ENCODE measurements at regions not wholly inside any gene's neighbourhood (a gene's known extent, or its start where the extent isn't known, plus 50 kb on each side); places are given as distances from the start of the nearest gene placed in this dataset.

- Histone ChIP-seq H4K8ac (ENCODE audit: low read depth, low read length) (no peak overlapping the region), H3K27ac (ENCODE audit: low read depth, low read length) (no peak overlapping the region), H3K36me3 (ENCODE audit: control insufficient read depth in 1 of 2, insufficient read depth in 2 of 2, low read length in 2 of 2) (no peaks in the 10 kb centered on the region), H2BK12ac (ENCODE audit: low read length) (no peak overlapping the region), H3K9me3 (ENCODE audit: insufficient read depth, low read depth, low read length) (no peaks in the 10 kb centered on the region), H3K79me2 (ENCODE audit: control insufficient read depth, insufficient read depth, low read length, poor library complexity) (no peaks in the 10 kb centered on the region), H2AFZ (ENCODE audit: insufficient read depth, low read length, poor library complexity) (no peak overlapping the region), H2BK5ac (ENCODE audit: low read depth, low read length, poor library complexity) (no peak overlapping the region), H3K23ac (ENCODE audit: low read length) (no peak overlapping the region), H3K4me3 (ENCODE audit: low read depth, low read length) (no peak overlapping the region), H2BK120ac (ENCODE audit: insufficient read depth, low read length, poor library complexity) (no peak overlapping the region), H3K9ac (ENCODE audit: low read length) (no peak overlapping the region), H4K12ac (ENCODE audit: low read depth, low read length) (no peak overlapping the region), H4K91ac (ENCODE audit: low read depth, low read length) (no peak overlapping the region), H3K27me3 (ENCODE audit: insufficient read depth, low read length) (no peaks in the 10 kb centered on the region), H2AK5ac (ENCODE audit: low read length) (no peak overlapping the region), H3K18ac (ENCODE audit: low read length) (no peak overlapping the region), H3K14ac (ENCODE audit: low read length) (no peak overlapping the region), H3K4me2 (ENCODE audit: low read length) (no peak overlapping the region), H3K79me1 (ENCODE audit: low read length) (no peaks in the 10 kb centered on the region), H3K4ac (ENCODE audit: low read depth, low read length) (no peak overlapping the region), H3K4me1 (ENCODE audit: control insufficient read depth in 1 of 2, insufficient read depth in 2 of 2, low read length in 2 of 2) (peaks cover 0 to 6% of the 10 kb centered on the region in 2 experiments)
- DNase-seq, result no peak
- no CpG with 5 or more reads among the region's 1 CpG for WGBS (ENCODE audit: extremely low coverage, insufficient coverage, insufficient read length)
These were observed 117.7 kb upstream of the IVNS1ABP start for GRCh38 chr1:185434721-185435120.

DNA sequence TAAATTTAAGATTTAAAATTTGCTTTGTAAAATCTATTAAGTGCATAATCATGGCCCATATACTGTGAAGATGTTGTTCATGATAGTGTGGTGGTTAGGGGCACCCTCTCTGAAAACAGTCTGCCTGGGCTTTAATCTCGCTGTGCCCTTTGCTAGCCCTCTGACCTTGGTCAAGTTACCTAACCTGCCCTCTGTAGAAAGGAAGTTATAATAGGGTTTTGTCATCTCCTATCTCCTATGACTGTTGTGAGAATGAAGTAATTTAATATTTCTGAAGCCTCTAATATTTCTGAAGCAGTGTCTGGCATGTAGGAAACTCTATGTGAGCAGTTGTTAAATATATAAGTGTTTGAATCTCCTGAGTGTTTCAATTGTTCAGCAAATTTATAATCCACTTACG is 116.6 kb upstream of the IVNS1ABP start:
- H3K18ac ChIP-seq (ENCODE audit: low read length), result no peak overlapping the region

GRCh38 chr1:185432948-185433347 is 115.9 kb upstream of the IVNS1ABP start:
- Histone ChIP-seq H3K4me2 (ENCODE audit: low read length) (no peak overlapping the region), H2BK120ac (ENCODE audit: insufficient read depth, low read length, poor library complexity) (no peak overlapping the region), H3K18ac (ENCODE audit: low read length) (no peak overlapping the region), H3K79me2 (ENCODE audit: control insufficient read depth, insufficient read depth, low read length, poor library complexity) (no peaks in the 10 kb centered on the region), H2BK5ac (ENCODE audit: low read depth, low read length, poor library complexity) (no peak overlapping the region), H3K4me1 (ENCODE audit: control insufficient read depth in 1 of 2, insufficient read depth in 2 of 2, low read length in 2 of 2) (no peaks in the 10 kb centered on the region), H2AFZ (ENCODE audit: insufficient read depth, low read length, poor library complexity) (no peak overlapping the region), H3K27me3 (ENCODE audit: insufficient read depth, low read length) (no peaks in the 10 kb centered on the region), H3K4me3 (ENCODE audit: low read depth, low read length) (no peak overlapping the region), H3K9ac (ENCODE audit: low read length) (no peak overlapping the region), H3K23ac (ENCODE audit: low read length) (no peak overlapping the region), H4K91ac (ENCODE audit: low read depth, low read length) (no peak overlapping the region), H3K27ac (ENCODE audit: low read depth, low read length) (no peak overlapping the region), H3K79me1 (ENCODE audit: low read length) (no peaks in the 10 kb centered on the region), H3K36me3 (ENCODE audit: control insufficient read depth in 1 of 2, insufficient read depth in 2 of 2, low read length in 2 of 2) (no peaks in the 10 kb centered on the region), H2AK5ac (ENCODE audit: low read length) (no peak overlapping the region), H3K9me3 (ENCODE audit: insufficient read depth, low read depth, low read length) (no peaks in the 10 kb centered on the region), H2BK12ac (ENCODE audit: low read length) (no peak overlapping the region), H4K8ac (ENCODE audit: low read depth, low read length) (no peak overlapping the region), H3K4ac (ENCODE audit: low read depth, low read length) (no peak overlapping the region), H3K14ac (ENCODE audit: low read length) (no peak overlapping the region), H4K12ac (ENCODE audit: low read depth, low read length) (no peak overlapping the region)
- WGBS (ENCODE audit: extremely low coverage, insufficient coverage, insufficient read length), result no CpG with 5 or more reads among the region's 2 CpGs
- DNase-seq, result no peak

More for the DNA sequence above, 116.6 kb upstream of the IVNS1ABP start:
- H3K4me2 ChIP-seq (ENCODE audit: low read length), result no peak overlapping the region
- H2BK120ac ChIP-seq (ENCODE audit: insufficient read depth, low read length, poor library complexity), result no peak overlapping the region
- H3K23ac ChIP-seq (ENCODE audit: low read length), result no peak overlapping the region
- no peaks in the 10 kb centered on the region for H3K79me1 ChIP-seq (ENCODE audit: low read length)
- DNase-seq, result no peak
- no peak overlapping the region for H2BK12ac ChIP-seq (ENCODE audit: low read length)
- H3K36me3 ChIP-seq (ENCODE audit: control insufficient read depth in 1 of 2, insufficient read depth in 2 of 2, low read length in 2 of 2), result no peaks in the 10 kb centered on the region
- H3K79me2 ChIP-seq (ENCODE audit: control insufficient read depth, insufficient read depth, low read length, poor library complexity), result no peaks in the 10 kb centered on the region
- no peak overlapping the region for H3K27ac ChIP-seq (ENCODE audit: low read depth, low read length)
- no peak overlapping the region for H3K9ac ChIP-seq (ENCODE audit: low read length)
- no peaks in the 10 kb centered on the region for H3K27me3 ChIP-seq (ENCODE audit: insufficient read depth, low read length)
- H3K4ac ChIP-seq (ENCODE audit: low read depth, low read length), result no peak overlapping the region
- H3K4me3 ChIP-seq (ENCODE audit: low read depth, low read length), result no peak overlapping the region
- no peak overlapping the region for H4K8ac ChIP-seq (ENCODE audit: low read depth, low read length)
- no peaks in the 10 kb centered on the region for H3K9me3 ChIP-seq (ENCODE audit: insufficient read depth, low read depth, low read length)
- no peak overlapping the region for H3K14ac ChIP-seq (ENCODE audit: low read length)
- no peak overlapping the region for H4K91ac ChIP-seq (ENCODE audit: low read depth, low read length)
- H2AFZ ChIP-seq (ENCODE audit: insufficient read depth, low read length, poor library complexity), result no peak overlapping the region
- H4K12ac ChIP-seq (ENCODE audit: low read depth, low read length), result no peak overlapping the region
- H3K4me1 ChIP-seq (ENCODE audit: control insufficient read depth in 1 of 2, insufficient read depth in 2 of 2, low read length in 2 of 2), result no peaks in the 10 kb centered on the region
- no peak overlapping the region for H2BK5ac ChIP-seq (ENCODE audit: low read depth, low read length, poor library complexity)
- no CpG with 5 or more reads among the region's 2 CpGs for WGBS (ENCODE audit: extremely low coverage, insufficient coverage, insufficient read length)
- H2AK5ac ChIP-seq (ENCODE audit: low read length), result no peak overlapping the region

GRCh38 chr1:185431612-185432011 is 114.6 kb upstream of the IVNS1ABP start:
- Histone ChIP-seq H3K36me3 (ENCODE audit: control insufficient read depth in 1 of 2, insufficient read depth in 2 of 2, low read length in 2 of 2) (no peaks in the 10 kb centered on the region), H4K12ac (ENCODE audit: low read depth, low read length) (no peak overlapping the region), H3K27ac (ENCODE audit: low read depth, low read length) (no peak overlapping the region), H3K18ac (ENCODE audit: low read length) (no peak overlapping the region), H3K4ac (ENCODE audit: low read depth, low read length) (no peak overlapping the region), H3K4me2 (ENCODE audit: low read length) (no peak overlapping the region), H3K14ac (ENCODE audit: low read length) (no peak overlapping the region), H3K9me3 (ENCODE audit: insufficient read depth, low read depth, low read length) (no peaks in the 10 kb centered on the region), H3K4me1 (ENCODE audit: control insufficient read depth in 1 of 2, insufficient read depth in 2 of 2, low read length in 2 of 2) (no peaks in the 10 kb centered on the region), H2AFZ (ENCODE audit: insufficient read depth, low read length, poor library complexity) (no peak overlapping the region), H2AK5ac (ENCODE audit: low read length) (no peak overlapping the region), H2BK120ac (ENCODE audit: insufficient read depth, low read length, poor library complexity) (no peak overlapping the region), H3K79me1 (ENCODE audit: low read length) (no peaks in the 10 kb centered on the region), H3K79me2 (ENCODE audit: control insufficient read depth, insufficient read depth, low read length, poor library complexity) (no peaks in the 10 kb centered on the region), H2BK12ac (ENCODE audit: low read length) (no peak overlapping the region), H3K23ac (ENCODE audit: low read length) (no peak overlapping the region), H4K8ac (ENCODE audit: low read depth, low read length) (no peak overlapping the region), H3K4me3 (ENCODE audit: low read depth, low read length) (no peak overlapping the region), H3K9ac (ENCODE audit: low read length) (no peak overlapping the region), H3K27me3 (ENCODE audit: insufficient read depth, low read length) (no peaks in the 10 kb centered on the region), H2BK5ac (ENCODE audit: low read depth, low read length, poor library complexity) (no peak overlapping the region), H4K91ac (ENCODE audit: low read depth, low read length) (no peak overlapping the region)
- no peak for DNase-seq
- WGBS (ENCODE audit: extremely low coverage, insufficient coverage, insufficient read length), result no CpG with 5 or more reads among the region's 5 CpGs
